Progenitor cell of endocrine pancreas (in vitro differentiated cells): ENCODE measurements at regions not wholly inside any gene's neighbourhood (a gene's known extent, or its start where the extent isn't known, plus 50 kb on each side); places are given as distances from the start of the nearest gene placed in this dataset.

Source experiments
- DNase-seq: peaks from one replicate; pipeline ENCODE4 v3.0.0; 2021; ENCODE audit warnings: low spot score; ENCODE audit not compliant: unreplicated experiment
- H3K27ac Mint-ChIP-seq: 2 replicates; pipeline ENCODE4 v1.8.0; 2021; ENCODE audit warnings: mild to moderate bottlenecking, moderate library complexity, mixed read lengths
- H3K27me3 Mint-ChIP-seq: 2 replicates; pipeline ENCODE4 v1.8.0; 2021; ENCODE audit warnings: mixed read lengths
- H3K36me3 Mint-ChIP-seq: 2 replicates; pipeline ENCODE4 v1.8.0; 2022; ENCODE audit warnings: mixed read lengths; ENCODE audit not compliant: insufficient read depth
- H3K4me1 Mint-ChIP-seq: 2 replicates; pipeline ENCODE4 v1.8.0; 2021; ENCODE audit warnings: low read depth, mixed read lengths
- H3K4me3 Mint-ChIP-seq: 2 replicates; pipeline ENCODE4 v1.8.0; 2021; ENCODE audit warnings: low read depth, mild to moderate bottlenecking, moderate library complexity, mixed read lengths
- H3K9me3 Mint-ChIP-seq: 2 replicates; pipeline ENCODE4 v1.8.0; 2021; ENCODE audit warnings: low read depth, mixed read lengths
- TF ChIP-seq, protein P1 (sequence below): fragments of 200-600 bp; sonication (generic); IDR thresholded peaks from one replicate; pipeline ENCODE4 v1.5.0; 2021; ENCODE audit warnings: antibody characterized with exemption, mild to moderate bottlenecking; ENCODE audit not compliant: unreplicated experiment

GRCh38 chr2:30315391-30316063 is 84.2 kb downstream of the LBH start:
- TF ChIP-seq, protein P1, sequence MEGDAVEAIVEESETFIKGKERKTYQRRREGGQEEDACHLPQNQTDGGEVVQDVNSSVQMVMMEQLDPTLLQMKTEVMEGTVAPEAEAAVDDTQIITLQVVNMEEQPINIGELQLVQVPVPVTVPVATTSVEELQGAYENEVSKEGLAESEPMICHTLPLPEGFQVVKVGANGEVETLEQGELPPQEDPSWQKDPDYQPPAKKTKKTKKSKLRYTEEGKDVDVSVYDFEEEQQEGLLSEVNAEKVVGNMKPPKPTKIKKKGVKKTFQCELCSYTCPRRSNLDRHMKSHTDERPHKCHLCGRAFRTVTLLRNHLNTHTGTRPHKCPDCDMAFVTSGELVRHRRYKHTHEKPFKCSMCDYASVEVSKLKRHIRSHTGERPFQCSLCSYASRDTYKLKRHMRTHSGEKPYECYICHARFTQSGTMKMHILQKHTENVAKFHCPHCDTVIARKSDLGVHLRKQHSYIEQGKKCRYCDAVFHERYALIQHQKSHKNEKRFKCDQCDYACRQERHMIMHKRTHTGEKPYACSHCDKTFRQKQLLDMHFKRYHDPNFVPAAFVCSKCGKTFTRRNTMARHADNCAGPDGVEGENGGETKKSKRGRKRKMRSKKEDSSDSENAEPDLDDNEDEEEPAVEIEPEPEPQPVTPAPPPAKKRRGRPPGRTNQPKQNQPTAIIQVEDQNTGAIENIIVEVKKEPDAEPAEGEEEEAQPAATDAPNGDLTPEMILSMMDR = no peak
- Mint-ChIP-seq H3K36me3 (no peaks in the 10 kb centered on the region), H3K4me3 (no peak overlapping the region), H3K4me1 (no peaks in the 10 kb centered on the region), H3K9me3 (peaks cover 2% of the 10 kb centered on the region), H3K27ac (no peak overlapping the region), H3K27me3 (peaks cover 3% of the 10 kb centered on the region)
- no peak for DNase-seq

DNA sequence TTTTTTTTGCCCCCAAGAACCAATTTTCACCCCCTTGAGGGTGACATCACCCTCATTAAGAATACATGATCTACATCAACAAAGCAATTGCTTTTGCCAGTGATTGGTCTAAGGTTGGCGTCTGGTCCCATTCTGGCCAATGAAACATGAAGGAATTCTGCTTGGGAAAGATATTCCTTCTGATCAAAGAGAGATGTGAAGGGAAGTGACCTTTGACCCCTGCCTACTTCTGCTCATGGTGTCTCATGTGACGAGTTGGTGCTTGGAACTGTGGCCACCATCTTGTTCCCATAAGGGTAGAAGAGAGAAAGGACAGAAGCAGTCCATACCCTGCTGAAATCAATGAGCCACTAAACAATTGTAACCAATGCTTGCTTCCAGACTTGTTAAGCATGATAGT is 85.1 kb downstream of the LBH start:
- H3K9me3 Mint-ChIP-seq = peaks cover 2% of the 10 kb centered on the region
- no peaks in the 10 kb centered on the region for H3K4me1 Mint-ChIP-seq
- TF ChIP-seq, protein P1 = no peak
- peaks cover 8% of the 10 kb centered on the region for H3K27me3 Mint-ChIP-seq
- no peak overlapping the region for H3K27ac Mint-ChIP-seq
- no peak overlapping the region for H3K4me3 Mint-ChIP-seq
- no peak for DNase-seq
- H3K36me3 Mint-ChIP-seq = no peaks in the 10 kb centered on the region

GRCh38 chr2:30318987-30319782 is 87.9 kb downstream of the LBH start:
- Mint-ChIP-seq H3K9me3 (peaks cover 2% of the 10 kb centered on the region), H3K27me3 (peaks cover 16% of the 10 kb centered on the region), H3K4me1 (no peaks in the 10 kb centered on the region), H3K36me3 (no peaks in the 10 kb centered on the region), H3K4me3 (no peak overlapping the region), H3K27ac (no peak overlapping the region)
- TF ChIP-seq, protein P1 = no peak
- DNase-seq = no peak

GRCh38 chr2:30321466-30321865 is 90.1 kb downstream of the LBH start:
- DNase-seq = no peak
- TF ChIP-seq, protein P1 = no peak
- Mint-ChIP-seq H3K4me1 (no peaks in the 10 kb centered on the region), H3K27ac (no peak overlapping the region), H3K36me3 (no peaks in the 10 kb centered on the region), H3K4me3 (no peak overlapping the region), H3K27me3 (peaks cover 16% of the 10 kb centered on the region), H3K9me3 (no peaks in the 10 kb centered on the region)

DNA sequence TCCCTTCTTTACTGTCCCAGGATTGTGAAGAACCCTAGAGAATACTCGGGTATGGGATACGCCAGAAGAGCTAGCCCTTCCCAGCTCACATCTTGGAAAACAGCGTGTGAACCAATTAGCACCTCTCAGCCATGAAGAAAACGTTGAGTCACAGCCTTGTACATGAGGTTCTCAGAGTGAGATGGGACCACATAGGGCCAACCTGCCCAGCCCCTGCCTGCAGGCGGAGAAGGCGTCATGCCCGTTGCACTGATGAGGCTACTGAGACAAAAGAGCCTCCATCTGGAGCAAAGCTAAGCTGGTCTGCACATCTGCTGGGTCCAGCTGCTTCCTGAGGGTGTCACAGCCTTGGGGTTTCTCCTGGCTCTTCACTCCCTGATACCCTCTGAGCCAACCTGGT is 92.2 kb downstream of the LBH start:
- DNase-seq = no peak

More for the DNA sequence above, 92.2 kb downstream of the LBH start:
- Mint-ChIP-seq H3K9me3 (no peaks in the 10 kb centered on the region), H3K27me3 (peaks cover 16% of the 10 kb centered on the region), H3K27ac (no peak overlapping the region), H3K36me3 (no peaks in the 10 kb centered on the region), H3K4me1 (no peaks in the 10 kb centered on the region), H3K4me3 (no peak overlapping the region)
- TF ChIP-seq, protein P1 = no peak
